Duodenal mucosa (tissue), 2 donors: ENCODE measurements at regions not wholly inside any gene's neighbourhood (a gene's known extent, or its start where the extent isn't known, plus 50 kb on each side); places are given as distances from the start of the nearest gene placed in this dataset.
A peak's percentile ranks its signal among the peaks of the same experiment; 100 is the strongest.
"Not testable (repeated sequence)": the region's sequence is repeated elsewhere in the genome, so short reads cannot be mapped to it uniquely, and the experiment has no call there.

Experiments
- H3K27ac ChIP-seq: one replicate; pipeline ENCODE4 v1.7.0; 2013; ENCODE audit warnings: low read depth, low read length
- H3K27me3 ChIP-seq, 2 donors: one replicate each; pipeline ENCODE4 v1.7.0; 2013; ENCODE audit warnings: low read length in 2 of 2, control low read depth in 1 of 2; ENCODE audit not compliant: insufficient read depth in 2 of 2, control insufficient read depth in 1 of 2
- H3K36me3 ChIP-seq, 2 donors: one replicate each; pipeline ENCODE4 v1.7.0; 2013; ENCODE audit warnings: low read length in 2 of 2, control low read depth in 1 of 2; ENCODE audit not compliant: insufficient read depth in 2 of 2, control insufficient read depth in 1 of 2
- H3K4me1 ChIP-seq, 2 donors: one replicate each; pipeline ENCODE4 v1.7.0; 2013; ENCODE audit warnings: low read length in 2 of 2, control low read depth in 1 of 2; ENCODE audit not compliant: insufficient read depth in 2 of 2, control insufficient read depth in 1 of 2
- H3K4me3 ChIP-seq, 2 donors: one replicate each; pipeline ENCODE4 v1.7.0; 2013; ENCODE audit warnings: low read length in 2 of 2, low read depth in 1 of 2
- H3K9ac ChIP-seq, 2 donors: one replicate each; pipeline ENCODE4 v1.7.0; 2013; ENCODE audit warnings: low read length in 2 of 2, low read depth in 1 of 2
- H3K9me3 ChIP-seq, 2 donors: one replicate each; pipeline ENCODE4 v1.7.0; 2013; ENCODE audit warnings: low read length in 2 of 2, control low read depth in 1 of 2; ENCODE audit not compliant: control insufficient read depth in 1 of 2

GRCh38 chrX:155819966-155820491 lies 61.1 kb upstream of the VAMP7 start:
- H3K27ac ChIP-seq = no peak overlapping the region
- no peak overlapping the region for H3K9ac ChIP-seq
- H3K36me3 ChIP-seq = no peaks in the 10 kb centered on the region
- H3K4me3 ChIP-seq = no peak overlapping the region
- H3K4me1 ChIP-seq = no peaks in the 10 kb centered on the region
- no peaks in the 10 kb centered on the region for H3K27me3 ChIP-seq
- peaks cover 3 to 5% of the 10 kb centered on the region in 2 donors for H3K9me3 ChIP-seq

- Histone ChIP-seq H3K27me3 (no peaks in the 10 kb centered on the region), H3K9ac (no peak overlapping the region), H3K9me3 (peaks cover 2 to 3% of the 10 kb centered on the region in 2 donors)
These were observed 61.6 kb upstream of the VAMP7 start for GRCh38 chrX:155819525-155819924.

GRCh38 chrX:155814391-155814790 lies 66.8 kb upstream of the VAMP7 start:
- H3K9me3 ChIP-seq, H3K27me3 ChIP-seq, H3K4me3 ChIP-seq, H3K9ac ChIP-seq, H3K27ac ChIP-seq, H3K36me3 ChIP-seq, H3K4me1 ChIP-seq: not testable (repeated sequence)

More at GRCh38 chrX:155819525-155819924, 61.6 kb upstream of the VAMP7 start:
- no peak overlapping the region for H3K4me3 ChIP-seq
- H3K27ac ChIP-seq = no peak overlapping the region
- H3K36me3 ChIP-seq = no peaks in the 10 kb centered on the region
- no peaks in the 10 kb centered on the region for H3K4me1 ChIP-seq

- H3K9me3 ChIP-seq = no peaks in the 10 kb centered on the region
- no peak overlapping the region for H3K4me3 ChIP-seq
- H3K36me3 ChIP-seq = no peaks in the 10 kb centered on the region
- H3K4me1 ChIP-seq = no peaks in the 10 kb centered on the region
- H3K27me3 ChIP-seq = no peaks in the 10 kb centered on the region
- H3K27ac ChIP-seq = no peak overlapping the region
- no peak overlapping the region for H3K9ac ChIP-seq
These were observed 101.3 kb upstream of the VAMP7 start for GRCh38 chrX:155779831-155780230.

GRCh38 chrX:155778844-155779553 lies 102.1 kb upstream of the VAMP7 start:
- Histone ChIP-seq H3K9me3 (peaks cover 0 to 2% of the 10 kb centered on the region in 2 donors), H3K27ac (no peak overlapping the region), H3K4me1 (no peaks in the 10 kb centered on the region), H3K27me3 (no peaks in the 10 kb centered on the region), H3K36me3 (peaks cover 0 to 3% of the 10 kb centered on the region in 2 donors), H3K4me3 (no peak overlapping the region), H3K9ac (no peak overlapping the region)

- Histone ChIP-seq H3K27ac (no peak overlapping the region), H3K9ac (no peak overlapping the region), H3K27me3 (no peaks in the 10 kb centered on the region), H3K36me3 (peaks cover 0 to 3% of the 10 kb centered on the region in 2 donors), H3K4me3 (no peak overlapping the region), H3K9me3 (peaks cover 0 to 2% of the 10 kb centered on the region in 2 donors), H3K4me1 (no peaks in the 10 kb centered on the region)
These were observed 106.8 kb upstream of the VAMP7 start for GRCh38 chrX:155774387-155774786.

- no peaks in the 10 kb centered on the region for H3K9me3 ChIP-seq
- H3K4me3 ChIP-seq = peak overlapping the region; percentile 53 to 68
- no peaks in the 10 kb centered on the region for H3K27me3 ChIP-seq
- H3K36me3 ChIP-seq = no peaks in the 10 kb centered on the region
- no peak overlapping the region for H3K9ac ChIP-seq
- H3K4me1 ChIP-seq = peaks cover 0 to 7% of the 10 kb centered on the region in 2 donors
- H3K27ac ChIP-seq = no peak overlapping the region
These were observed 113.0 kb upstream of the VAMP7 start for GRCh38 chrX:155767876-155768769.

GRCh38 chrX:155767051-155767875 lies 113.9 kb upstream of the VAMP7 start:
- Histone ChIP-seq H3K27me3 (no peaks in the 10 kb centered on the region), H3K27ac (no peak overlapping the region), H3K36me3 (no peaks in the 10 kb centered on the region), H3K4me3 (peak overlapping the region; percentile 61 to 68), H3K4me1 (peaks cover 0 to 7% of the 10 kb centered on the region in 2 donors), H3K9me3 (no peaks in the 10 kb centered on the region), H3K9ac (peak overlapping the region in 1 of 2 donors; percentile 52)

GRCh38 chrX:155766321-155766720 lies 114.8 kb upstream of the VAMP7 start:
- H3K27ac ChIP-seq = no peak overlapping the region
- H3K9ac ChIP-seq = peak overlapping the region in 1 of 2 donors; percentile 52

More at GRCh38 chrX:155766321-155766720, 114.8 kb upstream of the VAMP7 start:
- Histone ChIP-seq H3K36me3 (no peaks in the 10 kb centered on the region), H3K9me3 (no peaks in the 10 kb centered on the region), H3K4me3 (no peak overlapping the region), H3K4me1 (peaks cover 0 to 7% of the 10 kb centered on the region in 2 donors), H3K27me3 (no peaks in the 10 kb centered on the region)
